ENCODE measurements at regions not wholly inside any gene's neighbourhood (a gene's known extent, or its start where the extent isn't known, plus 50 kb on each side); places are given as distances from the start of the nearest gene placed in this dataset.

DNA sequence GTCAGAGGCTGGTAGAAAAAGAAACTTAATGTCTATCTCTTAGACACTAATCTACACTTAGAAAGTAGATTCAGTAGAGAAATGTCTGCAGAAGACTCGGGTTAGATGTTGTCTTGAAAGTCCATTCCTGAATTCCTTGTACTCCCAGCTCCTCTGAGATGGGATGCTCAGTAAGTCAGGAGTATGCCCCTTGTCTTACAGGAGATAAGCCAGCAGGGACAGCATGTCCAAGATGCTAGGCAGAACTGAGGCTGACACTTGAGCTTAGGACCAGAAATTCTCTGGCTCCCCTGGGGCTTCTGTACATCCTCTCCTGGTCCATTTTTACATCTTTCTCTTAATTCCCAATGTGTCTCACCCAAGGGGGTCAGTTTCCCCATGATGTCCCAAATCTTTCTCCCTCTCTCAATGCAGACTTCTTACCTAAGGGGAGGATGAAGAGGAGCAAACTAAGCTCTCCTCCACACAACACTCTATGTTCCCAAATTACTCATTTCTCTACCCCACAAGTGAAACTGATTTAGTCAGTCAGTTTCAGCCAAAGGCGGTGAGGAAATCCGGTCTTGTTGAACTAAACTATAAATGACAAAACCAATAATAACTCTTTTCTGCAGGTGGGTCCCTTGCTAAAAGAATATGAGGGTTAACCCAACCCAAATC lies 558.2 kb upstream of the DIPK2B start (continued):
- TF ChIP-seq ZNF596 (tag by site-specific recombination; IDR thresholded peaks at IDR 0.05): no peak
- no peak for TF ChIP-seq OSR2 (tag by site-specific recombination; IDR thresholded peaks at IDR 0.05)
- TF ChIP-seq MEIS1 (CRISPR knock-in tag; IDR thresholded peaks at IDR 0.05; ENCODE audit: borderline replicate concordance): no peak
- no peak for TF ChIP-seq ZNF660 (tag by site-specific recombination; IDR thresholded peaks at IDR 0.05)
- no peak for TF ChIP-seq ZNF311 (tag by site-specific recombination; IDR thresholded peaks at IDR 0.05; ENCODE audit: borderline replicate concordance)
- TF ChIP-seq ZNF555 (tag by site-specific recombination; conservative IDR thresholded peaks at IDR 0.05): no peak

- CTCF ChIA-PET: no interaction called here
- Histone ChIP-seq H3K36me3 (ENCODE audit: control insufficient read depth in 2 of 2, insufficient read depth in 1 of 2, low read length in 2 of 2) (peaks cover 0 to 80% of the 10 kb centered on the region in 2 experiments; a peak in 1 of 3 replicates), H3K4me3 (ENCODE audit: low read depth, low read length) (no peak overlapping the region), H3K9me3 (ENCODE audit: control insufficient read depth, insufficient read depth, low read depth, low read length) (no peaks in the 10 kb centered on the region), H3K4me1 (ENCODE audit: control insufficient read depth, insufficient read depth, low read length) (0 out of 2 replicates have a peak, but pooled peaks cover 4% of the 10 kb centered on the region), H3K27ac (ENCODE audit: extremely low read depth, low read depth, low read length) (no peak overlapping the region)
- POLR2A ChIA-PET: no interaction called here
- TF ChIP-seq ZNF560 (tag by site-specific recombination; IDR thresholded peaks at IDR 0.05; ENCODE audit: borderline replicate concordance) (no peak), ZNF561 (tag by site-specific recombination; IDR thresholded peaks at IDR 0.05; ENCODE audit: borderline replicate concordance) (no peak), ZNF404 (tag by site-specific recombination; IDR thresholded peaks at IDR 0.05) (no peak), ZNF214 (tag by site-specific recombination; IDR thresholded peaks at IDR 0.05; ENCODE audit: borderline replicate concordance) (no peak), ZNF624 (tag by site-specific recombination; IDR thresholded peaks at IDR 0.05) (no peak), HOXC10 (CRISPR knock-in tag; IDR thresholded peaks at IDR 0.05) (no peak), HOXD13 (CRISPR knock-in tag; IDR thresholded peaks at IDR 0.05; ENCODE audit: borderline replicate concordance) (no peak)
Observed at GRCh38 chrX:45758319-45758718, 557.6 kb upstream of the DIPK2B start.

- Histone ChIP-seq H3K36me3 (ENCODE audit: control insufficient read depth in 2 of 2, insufficient read depth in 1 of 2, low read length in 2 of 2) (peaks cover 0 to 80% of the 10 kb centered on the region in 2 experiments; a peak in 1 of 3 replicates), H3K4me1 (ENCODE audit: control insufficient read depth, insufficient read depth, low read length) (0 out of 2 replicates have a peak, but pooled peaks cover 4% of the 10 kb centered on the region), H3K27ac (ENCODE audit: extremely low read depth, low read depth, low read length) (no peak overlapping the region), H3K9me3 (ENCODE audit: control insufficient read depth, insufficient read depth, low read depth, low read length) (no peaks in the 10 kb centered on the region), H3K4me3 (ENCODE audit: low read depth, low read length) (no peak overlapping the region)
- ChIA-PET CTCF (no interaction called here), POLR2A (no interaction called here)
- TF ChIP-seq ZNF2 (tag by site-specific recombination; IDR thresholded peaks at IDR 0.05) (no peak), ZNF654 (tag by site-specific recombination; IDR thresholded peaks at IDR 0.05; ENCODE audit: low read depth) (no peak), PBX3 (CRISPR knock-in tag; IDR thresholded peaks at IDR 0.05) (no peak), ZNF350 (tag by site-specific recombination; IDR thresholded peaks at IDR 0.05) (no peak), ZEB2 (tag by site-specific recombination; IDR thresholded peaks at IDR 0.05) (no peak), ZNF626 (tag by site-specific recombination; IDR thresholded peaks at IDR 0.05) (no peak), ZNF121 (tag by site-specific recombination; IDR thresholded peaks at IDR 0.05) (no peak), ZFP3 (tag by site-specific recombination; IDR thresholded peaks at IDR 0.05; ENCODE audit: low read depth) (no peak), ZNF621 (tag by site-specific recombination; IDR thresholded peaks at IDR 0.05) (no peak), ZNF24 (tag by site-specific recombination; IDR thresholded peaks at IDR 0.05) (no peak), ZNF155 (tag by site-specific recombination; IDR thresholded peaks at IDR 0.05) (no peak)
Observed at GRCh38 chrX:45757272-45757671, 556.6 kb upstream of the DIPK2B start.

All from HEK293 (cell line).